ENCODE measurements at regions not wholly inside any gene's neighbourhood (a gene's known extent, or its start where the extent isn't known, plus 50 kb on each side); places are given as distances from the start of the nearest gene placed in this dataset.
"Not testable (repeated sequence)": the region's sequence is repeated elsewhere in the genome, so short reads cannot be mapped to it uniquely, and the experiment has no call there.

- peak; percentile 26 for DNase-seq (ENCODE audit: low read depth)
- no peak for TF ChIP-seq CTCF (conservative IDR thresholded peaks at IDR 0.05; ENCODE audit: low read depth, low read length)
- H3K4me3 ChIP-seq (ENCODE audit: low read depth, low read length): no peak overlapping the region
Measured at GRCh38 chr6:165768961-165769360, 105.9 kb upstream of the PDE10A start.

DNA sequence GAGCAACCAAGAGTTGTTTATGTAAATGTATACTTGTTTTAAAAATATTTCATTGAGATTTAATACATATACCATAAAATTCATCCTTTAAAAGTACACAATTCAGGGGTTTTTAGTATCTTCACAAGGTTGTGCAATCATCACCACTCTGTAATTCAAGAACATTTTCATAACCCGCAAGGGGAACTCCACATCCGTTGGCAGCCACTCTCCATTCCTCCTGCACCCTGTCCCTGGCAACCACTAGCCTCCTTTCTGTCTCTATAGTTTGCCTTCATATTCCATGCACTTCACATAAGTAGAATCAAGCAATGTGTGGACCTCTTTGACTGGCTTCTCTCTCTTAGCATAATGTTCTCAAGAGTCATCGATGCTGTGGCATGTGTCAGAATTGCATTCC is 104.2 kb upstream of the PDE10A start:
- DNase-seq (ENCODE audit: low read depth): peak; percentile 85
- no peak for TF ChIP-seq CTCF (conservative IDR thresholded peaks at IDR 0.05; ENCODE audit: low read depth, low read length)

GRCh38 chr6:165766457-165766856 is 103.4 kb upstream of the PDE10A start:
- no peak for TF ChIP-seq CTCF (conservative IDR thresholded peaks at IDR 0.05; ENCODE audit: low read depth, low read length)
- H3K4me3 ChIP-seq (ENCODE audit: low read depth, low read length): no peak overlapping the region
- DNase-seq (ENCODE audit: low read depth): peak; percentile 82

More for the DNA sequence above, 104.2 kb upstream of the PDE10A start:
- H3K4me3 ChIP-seq (ENCODE audit: low read depth, low read length): no peak overlapping the region

GRCh38 chr6:165766026-165766425 is 103.0 kb upstream of the PDE10A start:
- DNase-seq (ENCODE audit: low read depth): no peak
- no peak overlapping the region for H3K4me3 ChIP-seq (ENCODE audit: low read depth, low read length)
- no peak for TF ChIP-seq CTCF (conservative IDR thresholded peaks at IDR 0.05; ENCODE audit: low read depth, low read length)

DNA sequence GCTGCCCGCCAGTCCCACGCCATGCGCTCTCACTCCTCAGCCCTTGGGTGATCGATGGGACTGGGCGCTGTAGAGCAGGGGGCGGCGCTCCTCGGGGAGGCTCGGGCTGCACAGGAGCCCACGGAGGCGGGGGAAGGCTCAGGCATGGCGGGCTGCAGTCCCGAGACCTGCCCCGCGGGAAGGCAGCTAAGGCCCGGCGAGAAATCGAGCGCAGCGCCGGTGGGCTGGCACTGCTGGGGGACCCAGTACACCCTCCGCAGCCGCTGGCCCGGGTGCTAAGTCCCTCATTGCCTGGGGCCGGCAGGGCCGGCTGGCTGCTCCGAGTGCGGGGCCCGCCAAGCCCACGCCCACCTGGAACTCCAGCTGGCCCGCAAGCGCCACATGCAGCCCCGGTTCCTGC is 102.2 kb upstream of the PDE10A start:
- not testable (repeated sequence) for DNase-seq (ENCODE audit: low read depth); H3K4me3 ChIP-seq (ENCODE audit: low read depth, low read length)

DNA sequence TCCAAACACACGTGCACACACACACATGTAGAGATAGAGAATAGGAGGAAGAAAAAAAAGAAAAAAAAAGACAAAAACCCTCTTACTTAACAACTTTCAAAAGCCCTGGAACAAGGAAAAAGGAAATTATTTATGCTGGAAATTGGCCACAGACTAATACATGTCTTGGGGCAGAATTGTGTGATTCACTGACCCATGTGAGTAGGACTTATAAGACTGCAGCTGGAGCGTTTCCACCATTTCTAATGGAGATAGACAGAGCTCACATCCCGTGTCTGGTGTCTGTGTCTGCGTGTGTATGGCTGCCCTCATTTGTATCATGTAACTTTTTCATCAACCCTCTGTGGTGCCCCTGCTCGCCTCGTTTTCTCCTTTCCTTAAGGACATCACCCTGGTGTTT is 99.8 kb upstream of the PDE10A start:
- TF ChIP-seq CTCF (conservative IDR thresholded peaks at IDR 0.05; ENCODE audit: low read depth, low read length): no peak
- no peak for DNase-seq (ENCODE audit: low read depth)
- no peak overlapping the region for H3K4me3 ChIP-seq (ENCODE audit: low read depth, low read length)

- no peak overlapping the region for H3K4me3 ChIP-seq (ENCODE audit: low read depth, low read length)
- no peak for DNase-seq (ENCODE audit: low read depth)
- TF ChIP-seq CTCF (conservative IDR thresholded peaks at IDR 0.05; ENCODE audit: low read depth, low read length): no peak
Measured at GRCh38 chr6:165762125-165762524, 99.1 kb upstream of the PDE10A start.

DNA sequence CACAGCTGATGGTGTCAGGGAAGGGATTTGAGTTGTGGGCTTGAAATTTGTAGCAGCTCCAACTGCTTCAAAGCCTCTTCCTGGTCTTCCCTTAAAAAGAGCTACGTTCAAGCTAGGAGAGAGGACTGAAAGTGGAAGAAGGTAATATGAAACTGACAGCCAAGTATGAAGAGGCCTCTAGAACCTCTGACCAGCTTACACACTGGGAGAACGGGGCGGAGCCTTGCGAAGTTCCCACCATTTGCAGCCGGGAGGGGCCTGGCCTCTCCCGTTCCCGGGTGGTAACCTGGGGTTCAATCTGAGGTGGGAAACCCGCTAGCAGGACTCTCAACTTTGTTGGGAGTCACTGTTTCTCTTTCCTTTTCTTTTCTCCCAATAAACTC is 97.8 kb upstream of the PDE10A start:
- no peak overlapping the region for H3K4me3 ChIP-seq (ENCODE audit: low read depth, low read length)
- TF ChIP-seq CTCF (conservative IDR thresholded peaks at IDR 0.05; ENCODE audit: low read depth, low read length): no peak
- no peak for DNase-seq (ENCODE audit: low read depth)
